Fibroblast of pulmonary artery (primary cell): ENCODE measurements at regions not wholly inside any gene's neighbourhood (a gene's known extent, or its start where the extent isn't known, plus 50 kb on each side); places are given as distances from the start of the nearest gene placed in this dataset.

Experiments used
- DNase-seq: peaks from one replicate; pipeline ENCODE4 v3.0.0-alpha.2; 2010; ENCODE audit warnings: low read depth
- H3K4me3 ChIP-seq: replicated peaks from 2 replicates; pipeline ENCODE4 v1.5.1; 2011; ENCODE audit warnings: low read depth, mild to moderate bottlenecking, control low read depth, low read length, moderate library complexity
- TF ChIP-seq, protein P1 (sequence below): IDR thresholded peaks from 2 replicates; pipeline ENCODE4 v1.5.1; 2011; ENCODE audit warnings: mild to moderate bottlenecking, control low read depth, low read length, inconsistent platforms; ENCODE audit errors: missing control alignments

DNA sequence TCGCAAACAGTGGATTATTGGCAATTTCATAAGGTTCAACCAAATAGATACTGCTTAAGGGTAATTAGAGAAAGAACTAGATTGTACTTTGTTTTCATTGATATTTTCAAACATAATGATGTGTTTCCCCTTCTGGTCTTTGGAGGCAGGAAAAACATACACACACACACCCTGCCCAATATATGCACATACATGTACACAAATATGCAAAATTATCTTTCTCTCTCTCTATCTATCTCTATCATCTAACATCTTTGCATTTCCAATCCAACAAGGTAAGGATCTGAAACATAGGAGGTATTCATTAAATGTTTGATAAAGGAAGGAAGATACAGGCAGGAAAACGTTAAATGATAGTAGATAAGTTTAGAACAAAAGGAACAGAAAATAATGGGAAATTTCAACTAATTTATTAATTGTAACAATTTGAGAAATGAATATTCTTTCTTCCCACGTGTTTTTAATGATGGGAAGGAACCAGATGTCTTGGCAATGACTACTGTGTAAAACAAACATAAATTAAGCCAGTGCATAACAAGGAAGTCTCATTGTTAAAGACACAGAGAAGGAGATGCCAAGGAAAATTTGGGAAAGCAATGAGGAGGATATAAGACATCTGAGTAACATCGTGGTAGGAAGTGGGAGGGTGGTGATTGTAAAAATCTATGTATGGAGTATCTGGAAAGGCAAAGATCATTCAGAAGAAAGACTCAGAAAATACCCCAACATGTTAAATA is 532.1 kb downstream of the GBA3 start:
- DNase-seq, result no peak
- H3K4me3 ChIP-seq, result no peak overlapping the region
- TF ChIP-seq, protein P1, sequence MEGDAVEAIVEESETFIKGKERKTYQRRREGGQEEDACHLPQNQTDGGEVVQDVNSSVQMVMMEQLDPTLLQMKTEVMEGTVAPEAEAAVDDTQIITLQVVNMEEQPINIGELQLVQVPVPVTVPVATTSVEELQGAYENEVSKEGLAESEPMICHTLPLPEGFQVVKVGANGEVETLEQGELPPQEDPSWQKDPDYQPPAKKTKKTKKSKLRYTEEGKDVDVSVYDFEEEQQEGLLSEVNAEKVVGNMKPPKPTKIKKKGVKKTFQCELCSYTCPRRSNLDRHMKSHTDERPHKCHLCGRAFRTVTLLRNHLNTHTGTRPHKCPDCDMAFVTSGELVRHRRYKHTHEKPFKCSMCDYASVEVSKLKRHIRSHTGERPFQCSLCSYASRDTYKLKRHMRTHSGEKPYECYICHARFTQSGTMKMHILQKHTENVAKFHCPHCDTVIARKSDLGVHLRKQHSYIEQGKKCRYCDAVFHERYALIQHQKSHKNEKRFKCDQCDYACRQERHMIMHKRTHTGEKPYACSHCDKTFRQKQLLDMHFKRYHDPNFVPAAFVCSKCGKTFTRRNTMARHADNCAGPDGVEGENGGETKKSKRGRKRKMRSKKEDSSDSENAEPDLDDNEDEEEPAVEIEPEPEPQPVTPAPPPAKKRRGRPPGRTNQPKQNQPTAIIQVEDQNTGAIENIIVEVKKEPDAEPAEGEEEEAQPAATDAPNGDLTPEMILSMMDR, result no peak

DNA sequence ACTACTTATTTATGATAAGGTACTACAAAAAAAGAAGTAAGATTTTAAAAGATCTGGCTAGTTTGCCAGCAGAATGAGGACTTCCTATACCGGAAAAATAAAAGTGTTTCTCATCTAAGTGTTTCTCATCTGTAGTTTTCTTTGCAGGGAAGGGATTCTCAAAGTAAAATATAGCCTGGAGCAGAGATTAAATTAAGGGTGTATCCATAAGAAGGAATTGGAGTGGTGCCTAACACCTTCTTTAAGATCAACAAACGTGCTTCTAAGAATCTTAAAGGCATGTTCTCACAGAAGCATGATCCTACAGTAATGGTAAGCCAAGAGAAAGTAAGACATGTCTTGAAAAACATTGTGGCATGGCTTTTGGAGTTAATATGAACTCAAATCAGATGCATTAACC is 528.2 kb downstream of the GBA3 start:
- TF ChIP-seq, protein P1, result no peak
- no peak overlapping the region for H3K4me3 ChIP-seq
- DNase-seq, result no peak

DNA sequence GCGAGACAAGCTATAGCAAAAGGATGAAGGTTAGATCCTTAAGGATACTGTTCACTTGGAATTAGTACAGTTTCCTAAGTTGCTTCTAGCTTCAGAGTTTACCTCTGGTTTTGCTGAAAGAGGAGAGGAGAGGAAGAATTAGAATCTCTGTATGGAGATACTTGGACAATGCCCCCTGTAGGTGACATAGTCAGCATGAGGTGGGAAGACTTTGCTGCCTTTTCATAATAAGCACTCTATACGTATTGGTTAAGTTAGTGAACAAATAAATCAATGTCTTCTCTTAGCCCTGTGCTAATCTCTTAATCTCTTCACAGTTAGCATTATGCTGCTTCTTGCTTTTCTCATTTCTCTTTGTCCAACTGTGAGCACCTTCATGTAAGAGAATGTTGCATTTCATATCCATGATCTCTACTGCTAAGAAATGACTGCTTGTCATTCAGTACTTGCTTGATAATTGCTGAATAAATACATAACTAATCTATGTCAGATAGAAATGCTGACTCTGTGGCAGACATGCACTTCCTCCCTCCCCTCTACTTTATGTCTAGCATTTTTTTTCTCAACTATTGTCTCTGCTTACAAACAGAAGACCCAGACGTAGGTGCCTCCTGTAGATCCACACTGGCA is 527.2 kb downstream of the GBA3 start:
- no peak overlapping the region for H3K4me3 ChIP-seq
- TF ChIP-seq, protein P1, result no peak
- no peak for DNase-seq

DNA sequence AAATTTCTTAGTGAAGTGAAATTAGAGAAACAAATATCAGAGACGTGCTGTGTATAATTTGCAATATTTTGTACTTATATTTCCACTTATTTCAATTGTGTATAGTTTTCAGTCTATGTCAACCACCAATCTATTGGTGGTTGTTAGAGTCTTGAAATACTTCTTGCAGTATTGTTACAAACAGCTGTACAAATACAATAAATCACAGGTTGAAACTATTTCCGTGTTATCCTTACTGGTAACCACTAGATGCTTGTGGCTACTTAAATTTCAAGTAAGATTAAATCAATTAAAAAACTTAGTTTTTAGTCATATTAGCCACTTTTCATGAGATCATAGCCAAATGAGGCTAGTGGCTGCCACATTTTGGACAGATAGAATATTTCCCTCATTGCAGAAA is 520.5 kb downstream of the GBA3 start:
- DNase-seq, result no peak
- TF ChIP-seq, protein P1, result no peak
- no peak overlapping the region for H3K4me3 ChIP-seq

DNA sequence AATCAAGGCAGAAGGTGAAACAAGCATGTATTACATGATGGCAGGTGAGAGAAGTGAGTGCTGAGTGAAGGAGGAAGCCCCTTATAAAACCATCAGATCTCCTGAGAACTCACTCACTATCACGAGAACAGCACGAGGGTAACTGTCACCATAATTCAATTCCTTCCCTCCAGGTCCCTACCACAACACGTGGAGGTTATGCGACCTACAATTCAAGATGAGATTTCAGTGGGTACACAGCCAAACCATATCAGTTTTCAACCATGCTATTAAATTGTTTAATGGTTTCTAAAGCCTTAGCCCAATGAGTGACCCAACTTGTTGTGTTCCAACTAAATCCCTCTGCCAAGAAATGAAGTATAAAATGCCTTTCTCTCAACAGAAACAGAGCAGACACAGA is 519.8 kb downstream of the GBA3 start:
- TF ChIP-seq, protein P1, result no peak
- no peak for DNase-seq
- H3K4me3 ChIP-seq, result no peak overlapping the region

DNA sequence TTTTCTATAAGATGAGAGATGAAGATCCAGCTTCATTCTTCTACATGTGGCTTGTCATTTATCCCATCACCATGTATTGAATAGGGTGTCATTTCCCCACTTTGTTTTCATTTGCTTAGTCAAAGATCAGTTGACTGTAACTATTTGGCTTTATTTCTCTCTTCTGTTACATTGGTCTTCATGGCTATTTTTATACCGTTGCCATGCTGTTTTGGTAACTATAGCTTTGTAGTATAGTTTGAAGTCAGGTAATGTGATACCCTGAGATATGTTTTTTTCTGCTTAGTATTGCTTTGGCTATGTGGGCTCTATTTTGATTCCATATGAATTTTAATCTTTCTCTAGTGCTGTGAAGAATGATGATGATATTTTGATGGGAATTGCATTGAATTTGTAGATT is 514.3 kb downstream of the GBA3 start:
- TF ChIP-seq, protein P1, result no peak
- no peak for DNase-seq

More for the DNA sequence above, 514.3 kb downstream of the GBA3 start:
- H3K4me3 ChIP-seq, result no peak overlapping the region
